ENCODE measurements at regions not wholly inside any gene's neighbourhood (a gene's known extent, or its start where the extent isn't known, plus 50 kb on each side); places are given as distances from the start of the nearest gene placed in this dataset.

DNA sequence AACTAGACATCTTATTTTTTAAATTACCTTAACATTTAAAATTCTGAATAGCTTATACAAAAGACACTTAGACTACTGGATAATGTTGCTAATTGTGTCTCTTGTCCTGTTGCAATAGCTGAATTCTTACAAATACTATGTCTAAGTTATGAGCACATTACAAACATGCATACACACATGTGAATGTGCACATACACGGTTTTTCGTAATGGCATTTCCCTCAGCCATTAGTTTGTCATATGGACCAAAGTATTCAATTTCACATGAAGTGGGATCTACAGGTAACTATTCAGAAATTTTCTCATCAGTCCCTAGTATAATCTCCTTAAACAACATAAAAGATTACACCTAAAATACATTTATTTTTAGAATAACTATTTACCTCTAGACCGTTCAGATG is 178.6 kb upstream of the BET1 start:
- TF ChIP-seq EZH2 (IDR thresholded peaks at IDR 0.05; ENCODE audit: borderline replicate concordance, insufficient read depth, low read length, poor library complexity, severe bottlenecking) (no peak), POLR2AphosphoS5 (IDR thresholded peaks at IDR 0.05) (no peak), RAD21 (conservative IDR thresholded peaks at IDR 0.05) (no peak)
- TF ChIP-seq, protein P1, sequence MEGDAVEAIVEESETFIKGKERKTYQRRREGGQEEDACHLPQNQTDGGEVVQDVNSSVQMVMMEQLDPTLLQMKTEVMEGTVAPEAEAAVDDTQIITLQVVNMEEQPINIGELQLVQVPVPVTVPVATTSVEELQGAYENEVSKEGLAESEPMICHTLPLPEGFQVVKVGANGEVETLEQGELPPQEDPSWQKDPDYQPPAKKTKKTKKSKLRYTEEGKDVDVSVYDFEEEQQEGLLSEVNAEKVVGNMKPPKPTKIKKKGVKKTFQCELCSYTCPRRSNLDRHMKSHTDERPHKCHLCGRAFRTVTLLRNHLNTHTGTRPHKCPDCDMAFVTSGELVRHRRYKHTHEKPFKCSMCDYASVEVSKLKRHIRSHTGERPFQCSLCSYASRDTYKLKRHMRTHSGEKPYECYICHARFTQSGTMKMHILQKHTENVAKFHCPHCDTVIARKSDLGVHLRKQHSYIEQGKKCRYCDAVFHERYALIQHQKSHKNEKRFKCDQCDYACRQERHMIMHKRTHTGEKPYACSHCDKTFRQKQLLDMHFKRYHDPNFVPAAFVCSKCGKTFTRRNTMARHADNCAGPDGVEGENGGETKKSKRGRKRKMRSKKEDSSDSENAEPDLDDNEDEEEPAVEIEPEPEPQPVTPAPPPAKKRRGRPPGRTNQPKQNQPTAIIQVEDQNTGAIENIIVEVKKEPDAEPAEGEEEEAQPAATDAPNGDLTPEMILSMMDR (IDR thresholded peaks at IDR 0.05; ENCODE audit: poor library complexity, severe bottlenecking), result no peak
